GM18870 (cell line): ENCODE measurements at regions not wholly inside any gene's neighbourhood (a gene's known extent, or its start where the extent isn't known, plus 50 kb on each side); places are given as distances from the start of the nearest gene placed in this dataset.

Experiments
- ATAC-seq: cut with Tn5 transposase; IDR thresholded peaks from one replicate; pipeline ENCODE4 v1.9.1; 2021; ENCODE audit warnings: moderate library complexity; ENCODE audit not compliant: unreplicated experiment

- no peak for ATAC-seq
Measured at GRCh38 chr11:104451197-104451893, 287.4 kb upstream of the PDGFD start.

- no peak for ATAC-seq
Measured at GRCh38 chr11:104443387-104443786, 279.4 kb upstream of the PDGFD start.

GRCh38 chr11:104442321-104442720, 278.4 kb upstream of the PDGFD start:
- ATAC-seq: no peak

GRCh38 chr11:104435494-104435893, 271.5 kb upstream of the PDGFD start:
- ATAC-seq: no peak

GRCh38 chr11:104433751-104434150, 269.8 kb upstream of the PDGFD start:
- ATAC-seq: no peak

GRCh38 chr11:104432981-104433380, 269.0 kb upstream of the PDGFD start:
- no peak for ATAC-seq

GRCh38 chr11:104432526-104432925, 268.6 kb upstream of the PDGFD start:
- no peak for ATAC-seq

- no peak for ATAC-seq
Measured at GRCh38 chr11:104422324-104422944, 258.5 kb upstream of the PDGFD start.

GRCh38 chr11:104410336-104410735, 246.4 kb upstream of the PDGFD start:
- no peak for ATAC-seq

GRCh38 chr11:104408630-104409029, 244.7 kb upstream of the PDGFD start:
- no peak for ATAC-seq

GRCh38 chr11:104405277-104405676, 241.3 kb upstream of the PDGFD start:
- ATAC-seq: no peak

- no peak for ATAC-seq
Measured at GRCh38 chr11:104404231-104405175, 240.6 kb upstream of the PDGFD start.

GRCh38 chr11:104402812-104403521, 239.0 kb upstream of the PDGFD start:
- no peak for ATAC-seq

- ATAC-seq: no peak
Measured at GRCh38 chr11:104394508-104394907, 230.6 kb upstream of the PDGFD start.

GRCh38 chr11:104390651-104391050, 226.7 kb upstream of the PDGFD start:
- ATAC-seq: no peak

GRCh38 chr11:104385884-104386283, 221.9 kb upstream of the PDGFD start:
- no peak for ATAC-seq

GRCh38 chr11:104380358-104380757, 216.4 kb upstream of the PDGFD start:
- ATAC-seq: no peak

- no peak for ATAC-seq
Measured at GRCh38 chr11:104372111-104372510, 208.2 kb upstream of the PDGFD start.

GRCh38 chr11:104370478-104370877, 206.5 kb upstream of the PDGFD start:
- ATAC-seq: peak; percentile 59

GRCh38 chr11:104369761-104370160, 205.8 kb upstream of the PDGFD start:
- no peak for ATAC-seq

- ATAC-seq: no peak
Measured at GRCh38 chr11:104366321-104366734, 202.4 kb upstream of the PDGFD start.
